ENCODE measurements at regions not wholly inside any gene's neighbourhood (a gene's known extent, or its start where the extent isn't known, plus 50 kb on each side); places are given as distances from the start of the nearest gene placed in this dataset.
A peak's percentile ranks its signal among the peaks of the same experiment; 100 is the strongest.

DNA sequence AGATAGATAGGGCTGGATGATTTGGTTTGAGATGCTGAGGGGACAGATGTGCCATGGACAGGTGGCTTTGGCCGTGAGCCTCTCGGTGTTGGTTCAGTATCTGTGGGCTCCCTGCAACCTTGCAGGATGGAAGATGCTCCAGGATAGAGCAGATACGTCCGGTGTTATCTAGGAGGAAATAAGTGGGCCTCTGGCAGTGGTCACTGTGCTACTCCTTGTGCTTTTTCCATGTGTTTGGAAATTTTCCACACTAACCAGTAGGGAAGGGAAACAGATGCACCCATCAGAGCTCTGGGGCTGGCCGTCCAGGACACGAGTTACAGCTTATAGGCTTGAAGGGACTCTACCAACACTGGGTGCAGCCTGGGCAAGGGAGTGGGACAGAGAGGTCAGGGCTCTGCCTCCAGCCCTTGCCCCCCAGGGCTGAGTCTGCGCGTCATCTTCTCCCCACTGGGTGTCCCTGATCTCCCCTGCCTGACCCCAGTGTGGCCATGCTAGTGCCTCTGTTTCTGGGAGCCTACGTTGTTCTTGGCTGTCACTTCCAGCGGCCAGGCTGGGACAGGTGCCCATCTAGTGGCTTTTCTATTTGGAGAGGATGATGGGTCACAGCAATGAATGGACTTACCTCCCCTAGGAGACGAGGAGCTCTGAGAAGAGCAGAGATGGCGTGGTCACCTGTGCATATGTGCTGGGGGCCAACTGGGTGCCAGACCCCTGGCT is 166.9 kb downstream of the SEC14L1 start:
- DNase-seq (ENCODE audit: low spot score) = no peak

DNA sequence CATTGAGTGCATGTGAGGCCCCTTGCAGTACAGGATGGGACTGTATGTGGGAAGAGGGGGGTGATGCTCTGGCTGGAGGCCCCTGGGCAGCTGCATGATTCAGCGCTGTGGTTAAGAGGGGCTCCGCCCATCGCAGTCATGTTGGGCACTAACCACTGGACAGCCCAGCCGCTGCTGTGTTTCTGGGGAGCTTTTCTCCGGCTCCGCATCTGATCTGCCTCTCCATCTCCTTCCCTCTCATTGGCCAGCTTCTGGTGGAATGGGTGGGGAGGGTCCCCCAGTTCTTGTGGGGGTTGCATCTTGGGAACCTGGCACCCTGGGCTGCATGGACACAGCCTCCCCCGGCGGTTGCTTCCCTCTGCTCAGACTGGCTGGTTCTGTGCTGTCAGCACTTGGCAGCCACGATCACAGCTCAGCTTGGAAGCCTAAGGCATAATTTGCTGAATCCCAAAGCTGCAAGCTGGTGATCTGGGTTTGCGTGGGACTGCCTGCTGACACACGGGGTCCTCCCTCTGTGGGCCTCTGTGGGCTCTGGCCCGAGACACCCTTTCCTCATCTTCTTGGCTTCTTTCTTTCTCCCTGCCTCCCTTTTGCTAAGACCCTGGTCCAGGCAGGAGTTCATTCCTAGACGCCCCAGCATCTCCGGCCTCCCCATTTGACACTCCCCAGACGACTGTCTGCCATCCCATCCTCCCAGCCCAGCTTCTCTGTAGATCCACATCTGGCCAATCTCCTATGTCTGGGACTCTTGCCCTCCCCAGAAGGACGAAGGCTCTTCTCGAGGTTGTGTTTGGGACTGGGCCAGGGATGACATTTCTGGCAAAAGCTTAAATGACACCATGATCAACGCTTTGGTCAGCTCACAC is 168.3 kb downstream of the SEC14L1 start:
- DNase-seq (ENCODE audit: low spot score) = peak; percentile 93

DNA sequence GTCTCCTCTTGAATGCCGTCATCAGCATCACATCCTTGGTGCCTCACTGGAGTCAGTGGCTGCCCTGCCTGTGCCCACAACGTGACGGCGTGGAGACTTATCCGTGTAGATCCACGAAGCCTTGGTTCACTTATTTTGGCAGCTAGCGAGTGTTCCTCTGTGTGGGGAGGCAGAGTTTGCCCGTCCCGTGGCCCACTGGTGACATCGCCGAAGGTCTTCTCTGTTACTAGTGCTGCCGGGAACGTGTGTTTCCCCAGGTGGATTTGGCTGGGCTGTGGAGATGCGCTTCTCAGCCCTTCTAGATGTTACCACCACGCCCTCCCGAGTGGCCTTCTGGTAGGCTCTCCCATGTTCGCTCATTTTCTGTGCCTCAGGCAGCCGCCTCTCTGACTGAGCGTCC is 169.6 kb downstream of the SEC14L1 start:
- no peak for DNase-seq (ENCODE audit: low spot score)

DNA sequence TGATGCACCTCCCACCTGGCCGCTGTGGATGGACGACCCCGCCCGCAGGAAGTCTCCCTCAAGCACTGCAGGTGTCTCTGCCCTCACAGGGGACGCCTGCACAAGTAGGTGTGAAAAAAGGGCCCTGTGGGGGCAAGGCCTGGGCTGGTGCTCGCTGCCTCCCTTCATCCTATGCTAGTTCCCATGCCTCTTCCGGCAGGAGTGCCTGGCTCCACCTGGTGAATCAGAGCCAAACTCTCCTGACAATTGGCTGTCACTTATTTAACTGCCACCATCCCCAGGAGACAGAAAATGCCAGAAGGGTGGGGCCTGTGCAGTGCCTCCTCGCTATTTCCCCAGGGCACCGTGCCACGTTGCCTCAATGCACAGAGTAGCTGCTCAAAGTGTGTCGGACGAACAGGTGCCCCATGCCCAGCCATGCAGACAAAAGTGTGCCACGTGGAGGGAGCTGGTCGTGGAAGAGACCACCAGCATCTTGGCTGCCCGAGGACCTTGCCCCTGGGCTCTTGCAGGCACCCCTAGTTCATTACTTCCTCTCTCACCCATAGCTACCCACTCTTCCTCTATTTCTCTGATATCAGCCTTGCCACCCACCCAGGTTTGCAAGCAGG is 170.7 kb downstream of the SEC14L1 start:
- DNase-seq (ENCODE audit: low spot score) = no peak

DNA sequence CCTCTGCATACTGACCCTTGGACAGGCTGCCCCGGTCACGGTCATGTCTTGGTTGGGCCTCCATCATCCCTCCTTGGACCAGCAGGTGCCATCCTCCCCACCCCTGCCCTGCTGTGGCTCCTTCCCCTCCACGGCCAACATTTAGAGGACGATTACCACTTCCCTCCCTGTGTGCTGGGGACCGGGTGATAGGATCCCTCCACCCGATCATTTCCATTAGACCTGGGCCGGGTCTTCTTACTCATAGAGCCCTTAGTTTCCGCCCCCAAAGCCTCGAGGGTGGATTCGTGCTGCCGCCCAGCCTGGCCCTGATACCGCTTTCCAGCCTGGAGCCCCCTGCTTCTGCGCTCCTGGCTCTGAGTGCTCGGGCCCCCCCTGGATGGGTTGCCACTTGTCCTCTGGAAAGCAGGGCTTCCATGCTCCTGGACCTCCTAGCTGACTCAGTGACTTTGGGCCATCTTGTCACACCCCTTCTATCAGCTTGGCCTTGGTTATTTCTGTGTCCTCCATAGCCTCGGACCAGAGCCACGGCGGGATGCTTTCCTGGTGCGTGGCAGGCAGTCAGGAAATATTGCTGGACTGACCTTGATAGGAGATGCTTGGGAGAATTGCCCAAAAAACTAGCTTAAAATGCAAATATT is 171.4 kb downstream of the SEC14L1 start:
- no peak for DNase-seq (ENCODE audit: low spot score)

DNA sequence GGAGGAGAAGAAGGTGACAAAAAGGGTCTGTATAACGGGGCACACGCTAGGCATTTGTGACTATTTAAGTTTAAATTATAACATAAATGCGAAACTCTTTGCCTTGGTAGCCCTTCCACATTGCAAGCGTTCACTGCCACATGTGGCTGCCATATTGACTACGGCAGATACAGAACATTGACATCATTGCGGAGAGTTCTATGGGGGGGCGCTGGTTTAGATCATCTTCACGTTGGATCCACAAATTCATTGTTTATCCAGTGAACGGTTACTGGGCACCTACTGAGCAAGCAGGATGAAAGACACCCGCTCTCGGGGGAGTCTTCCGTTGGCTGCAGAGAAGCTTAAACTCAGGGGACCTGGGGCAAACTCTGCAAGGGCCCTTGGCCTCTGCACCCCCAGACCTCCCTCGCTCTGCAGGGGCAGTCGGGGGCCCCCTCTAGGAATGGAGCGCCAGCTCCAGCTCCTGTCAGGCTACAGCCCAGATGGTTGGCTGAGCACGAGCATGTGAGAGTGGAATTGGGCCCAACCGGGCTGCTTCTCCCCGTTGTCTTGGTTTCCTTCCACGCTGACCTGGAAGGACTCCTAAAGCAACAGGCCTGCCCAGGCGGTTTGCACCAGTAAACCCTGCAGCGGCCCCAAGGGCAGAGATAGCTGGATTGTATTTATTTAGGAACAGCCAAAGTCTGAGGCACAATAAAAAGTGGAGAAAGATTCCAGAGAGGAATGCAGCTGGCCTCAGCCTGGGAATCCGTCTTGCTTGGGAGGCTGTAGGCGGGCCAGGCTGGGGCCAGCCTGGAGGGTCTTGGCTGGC is 172.2 kb downstream of the SEC14L1 start:
- DNase-seq (ENCODE audit: low spot score) = peak; percentile 83

DNA sequence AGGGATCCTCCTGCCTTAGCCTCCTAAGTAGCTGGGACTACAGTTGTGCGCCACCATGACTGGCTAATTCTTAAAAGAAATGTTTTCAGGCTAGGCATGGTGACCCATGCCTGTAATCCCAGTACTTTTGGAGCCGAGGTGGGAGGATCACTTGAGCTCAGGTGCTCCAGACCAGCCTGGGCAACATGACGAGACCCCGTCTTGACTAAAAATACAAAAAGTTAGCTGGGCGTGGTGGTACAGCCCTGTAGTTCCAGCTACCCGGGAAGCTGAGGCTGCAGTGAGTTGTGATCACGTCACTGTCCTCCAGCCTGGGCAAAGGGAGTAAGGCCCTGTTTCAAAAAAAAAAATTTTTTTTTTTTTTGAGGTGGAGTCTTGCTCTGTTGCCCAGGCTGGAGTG is 173.1 kb downstream of the SEC14L1 start:
- DNase-seq (ENCODE audit: low spot score) = no peak

DNA sequence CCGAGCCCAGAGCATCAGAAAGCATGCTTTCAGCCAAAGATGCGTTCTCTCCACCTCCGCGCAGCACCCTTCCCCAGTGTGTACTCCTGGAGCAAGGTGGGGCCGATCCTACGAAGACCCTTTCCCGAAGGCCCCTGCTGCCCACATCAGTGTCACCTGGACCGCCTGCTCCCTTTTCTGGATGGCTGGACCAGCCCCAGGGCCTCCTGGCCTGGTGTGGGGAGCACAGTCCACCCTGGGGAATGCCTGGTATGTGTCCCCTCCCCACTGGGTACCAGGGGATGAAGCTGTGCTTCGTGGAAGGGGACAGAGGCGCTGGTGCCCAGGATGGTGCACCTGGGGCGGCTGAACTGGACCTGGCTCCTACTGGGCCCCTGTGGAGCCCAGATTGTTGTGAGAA is 173.8 kb downstream of the SEC14L1 start:
- DNase-seq (ENCODE audit: low spot score) = no peak

DNA sequence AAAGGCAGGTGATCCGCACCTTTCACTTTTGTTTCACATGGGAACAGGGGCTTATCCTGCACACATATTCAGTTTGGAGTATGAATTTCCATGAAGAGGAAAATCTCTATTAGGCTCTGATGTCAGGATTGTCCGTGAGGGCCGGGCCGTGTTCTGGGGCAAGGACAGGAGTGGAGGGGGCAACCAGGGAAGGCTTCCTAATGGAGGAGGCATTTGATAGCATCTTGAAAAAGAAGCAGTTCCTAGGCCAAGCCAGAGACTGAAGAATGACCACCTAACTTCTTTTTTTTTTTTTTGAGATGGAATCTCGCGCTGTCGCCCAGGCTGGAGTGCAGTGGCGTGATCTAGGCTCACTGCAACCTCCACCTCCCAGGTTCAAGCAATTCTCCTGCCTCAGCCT is 174.2 kb downstream of the SEC14L1 start:
- DNase-seq (ENCODE audit: low spot score) = no peak

DNA sequence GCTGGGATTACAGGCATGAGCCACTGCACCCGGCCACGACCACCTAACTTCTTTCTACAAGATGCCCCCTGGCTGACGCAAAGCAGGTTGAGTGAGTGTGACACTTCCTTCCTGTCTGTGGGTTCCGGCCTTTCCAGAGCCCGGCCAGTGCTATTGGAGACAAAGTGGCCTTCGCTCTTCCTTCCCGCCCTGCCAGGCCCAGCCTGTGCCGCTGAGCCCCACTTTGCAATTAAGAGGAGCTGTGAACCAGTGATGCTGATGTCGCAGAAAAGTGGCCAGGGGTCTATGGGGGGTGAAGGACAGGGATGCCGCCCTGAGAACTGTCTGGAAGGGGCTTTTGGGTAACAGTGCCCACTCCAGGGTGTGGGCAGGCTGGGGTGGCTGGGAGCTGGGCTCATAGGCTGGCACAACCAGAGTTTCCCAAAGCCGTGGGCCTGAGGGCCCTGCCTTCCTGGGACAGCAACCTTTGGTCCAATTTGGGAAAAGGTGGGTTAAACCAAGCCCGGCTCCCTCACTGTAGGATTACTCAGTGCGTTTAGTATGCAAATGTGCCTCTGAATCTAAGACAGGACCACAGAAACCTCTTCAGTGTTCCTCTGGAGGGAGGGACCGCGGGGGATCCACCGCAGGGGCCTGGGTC is 174.9 kb downstream of the SEC14L1 start:
- DNase-seq (ENCODE audit: low spot score) = no peak

DNA sequence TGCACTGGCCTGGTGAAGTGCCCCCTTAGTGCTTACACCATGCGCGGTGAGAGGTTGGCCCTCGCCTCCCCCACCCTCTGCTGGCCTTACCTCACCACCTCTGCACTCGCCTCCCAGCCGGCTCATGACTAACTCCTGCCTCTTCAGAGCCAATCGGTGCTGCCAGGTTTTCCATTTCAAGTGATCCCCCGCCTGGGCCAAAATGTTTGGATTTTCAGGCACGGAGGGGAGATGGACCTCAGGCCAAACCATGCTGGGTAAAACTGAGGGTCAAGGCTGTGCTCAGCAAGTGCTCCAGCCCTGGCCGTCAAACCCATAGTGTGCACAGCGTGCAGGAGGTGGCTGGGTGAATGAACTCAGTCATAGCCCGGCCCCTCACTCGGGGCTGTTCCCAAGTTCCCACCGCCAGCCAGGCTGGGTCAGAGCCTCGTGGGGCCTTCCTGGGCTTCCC is 175.4 kb downstream of the SEC14L1 start:
- DNase-seq (ENCODE audit: low spot score) = peak; percentile 70

DNA sequence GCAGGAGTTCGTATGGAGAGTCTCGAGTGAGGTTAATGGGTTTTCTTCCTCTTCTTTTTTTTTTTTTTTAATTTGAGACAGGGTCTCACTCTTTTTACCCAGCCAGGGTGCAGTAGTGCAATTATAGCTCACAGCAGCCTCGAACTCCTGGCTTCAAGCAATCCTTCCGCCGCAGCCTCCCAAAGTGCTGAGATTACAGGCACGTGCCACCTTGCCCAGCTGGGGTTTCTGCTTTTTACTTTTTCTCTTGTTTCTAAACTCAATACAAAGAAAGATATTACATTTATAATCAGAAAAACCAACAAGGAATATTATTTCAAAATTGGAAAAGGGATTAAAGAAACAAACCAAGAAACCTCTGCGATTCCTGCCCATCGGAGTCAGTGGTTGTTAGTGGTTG is 175.9 kb downstream of the SEC14L1 start:
- DNase-seq (ENCODE audit: low spot score) = no peak

DNA sequence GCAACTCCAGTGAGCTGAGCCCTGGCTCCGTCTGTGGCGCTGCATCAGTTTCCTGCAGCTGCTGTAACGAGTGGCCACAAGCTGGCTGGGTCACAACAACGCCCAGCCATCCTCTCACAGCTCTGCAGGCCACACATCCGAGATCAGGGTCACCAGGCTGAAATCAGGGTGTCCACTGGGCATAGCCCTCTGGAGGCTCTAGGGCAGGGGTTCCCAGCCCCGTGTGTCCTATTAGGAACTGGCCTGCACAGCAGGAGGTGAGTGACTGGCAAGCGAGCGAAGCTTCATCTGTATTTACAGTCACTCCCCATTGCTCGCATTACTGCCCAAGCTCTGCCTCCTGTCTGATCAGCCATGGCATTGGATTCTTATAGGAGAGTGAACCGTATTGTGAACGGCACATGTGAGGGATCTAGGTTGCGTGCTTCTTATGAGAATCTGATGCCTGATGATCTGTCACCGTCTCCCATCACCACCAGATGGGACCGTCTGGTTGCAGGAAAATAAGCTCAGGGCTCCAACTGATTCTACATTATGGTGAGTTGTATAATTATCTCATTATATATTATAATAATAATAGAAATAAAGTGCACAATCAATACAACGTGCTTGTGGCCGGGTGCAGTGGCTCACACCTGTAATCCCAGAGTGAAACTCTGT is 176.5 kb downstream of the SEC14L1 start:
- DNase-seq (ENCODE audit: low spot score) = no peak

DNA sequence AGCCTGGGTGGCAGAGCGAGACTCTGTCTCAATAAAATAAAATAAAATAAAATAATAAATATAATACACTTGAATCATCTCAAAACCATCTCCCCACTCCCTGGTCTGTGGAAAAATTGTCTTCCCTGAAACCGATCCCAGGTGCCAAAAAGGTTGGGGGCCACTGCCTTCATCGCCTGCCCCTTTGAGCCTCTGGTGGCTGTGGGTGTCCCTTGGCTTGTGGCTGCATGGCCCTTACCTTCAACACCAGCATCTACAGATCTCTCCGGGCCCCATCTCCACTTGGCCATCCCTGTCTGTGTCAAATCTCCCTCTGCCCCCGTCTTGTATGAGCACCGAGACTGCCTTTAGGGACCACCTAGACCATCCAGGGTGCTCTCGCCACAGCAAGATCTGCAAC is 177.3 kb downstream of the SEC14L1 start:
- no peak for DNase-seq (ENCODE audit: low spot score)

DNA sequence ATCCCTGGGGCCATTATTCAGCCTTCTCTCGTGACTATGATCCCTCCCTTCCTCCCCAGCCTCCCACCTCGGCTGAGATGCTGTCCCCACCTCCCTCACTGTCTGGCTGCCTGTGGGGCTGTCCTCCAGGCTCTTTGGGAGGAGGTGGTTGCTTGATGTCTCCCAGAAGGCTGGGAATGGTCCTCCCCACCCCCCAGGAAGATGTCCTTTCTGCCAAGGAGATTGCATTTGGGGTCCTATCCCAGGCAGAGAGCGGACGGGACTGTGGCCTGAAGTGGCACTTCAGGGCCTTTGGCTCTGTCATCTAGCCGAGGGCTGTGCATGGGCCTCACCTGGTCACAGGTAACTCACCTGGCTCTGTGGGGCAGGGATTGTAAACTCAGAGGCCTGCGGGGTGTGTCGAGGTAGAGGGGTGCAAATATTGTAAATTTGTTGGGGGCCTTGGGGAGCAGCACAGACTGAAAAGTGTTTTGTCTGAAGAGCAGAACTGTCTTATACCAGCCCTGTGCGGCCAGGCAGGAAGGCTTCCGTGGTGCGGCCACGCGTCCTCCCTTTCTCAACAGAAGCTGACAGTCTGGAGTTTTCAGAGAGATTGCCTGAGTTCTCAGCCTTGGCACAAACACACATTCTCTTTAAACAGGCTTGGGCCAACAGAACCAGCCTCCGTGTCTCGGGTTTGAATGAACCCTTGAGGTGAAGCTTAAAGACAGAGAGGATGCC is 177.9 kb downstream of the SEC14L1 start:
- DNase-seq (ENCODE audit: low spot score) = peak; percentile 34

DNA sequence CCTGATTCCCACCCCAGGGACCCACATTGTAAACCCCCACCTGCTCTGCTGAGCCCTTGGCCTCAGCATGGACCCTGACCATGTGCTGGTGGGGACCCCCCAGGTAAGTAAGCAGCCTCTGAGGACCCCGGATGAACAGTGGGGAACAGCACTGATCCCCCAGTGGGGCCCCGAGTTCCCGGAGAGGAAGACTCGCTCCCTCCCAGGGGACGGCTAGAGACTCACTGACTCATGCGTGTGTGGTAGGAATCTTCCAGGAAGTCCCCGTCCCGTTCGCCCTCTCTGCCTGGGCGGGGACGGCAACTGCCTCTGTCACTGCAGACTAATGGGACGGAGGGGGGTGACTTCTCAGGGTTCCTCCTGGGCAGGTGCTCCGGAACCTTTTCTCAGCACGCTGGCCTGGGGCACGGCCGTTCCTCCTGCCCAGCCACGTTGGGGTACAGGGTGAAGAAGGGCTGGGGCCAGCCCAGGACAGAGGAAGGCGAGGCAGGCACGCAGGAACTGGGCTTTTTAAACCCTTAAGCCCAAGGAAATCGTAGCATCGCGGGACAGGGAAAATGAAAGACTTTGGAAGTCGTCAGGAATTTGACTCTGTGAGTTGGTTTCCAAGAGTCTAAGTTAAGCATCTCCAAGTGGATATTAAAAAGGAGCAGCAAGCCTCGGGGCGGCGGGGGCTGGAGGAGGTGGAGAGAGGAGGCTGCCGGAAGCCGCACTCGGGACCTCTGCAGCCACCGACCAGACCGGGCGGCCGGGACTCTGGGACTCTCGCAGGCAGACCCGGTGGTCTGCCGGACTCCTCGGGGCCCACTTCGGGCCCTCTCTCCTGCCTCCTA is 178.7 kb downstream of the SEC14L1 start:
- DNase-seq (ENCODE audit: low spot score) = peak; percentile 85

DNA sequence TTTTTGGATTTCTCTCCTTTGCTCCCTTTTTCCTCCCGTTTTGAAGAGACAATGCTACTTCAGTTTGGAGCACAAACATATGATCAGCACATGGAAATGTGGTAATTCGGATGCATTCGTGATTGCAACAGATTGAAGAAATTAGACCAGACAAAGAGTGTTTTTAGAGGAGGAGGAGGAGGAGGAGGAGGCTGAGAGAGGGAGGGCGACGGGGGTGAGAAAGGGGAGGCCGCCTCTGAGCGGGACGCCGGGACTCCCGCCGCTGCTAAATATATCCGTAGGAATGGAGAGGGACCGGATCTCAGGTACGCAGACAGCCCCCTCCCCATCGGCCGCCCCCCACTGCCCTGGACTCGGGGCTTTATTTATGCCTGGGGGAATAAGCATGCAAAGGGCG is 179.3 kb downstream of the SEC14L1 start:
- DNase-seq (ENCODE audit: low spot score) = peak; percentile 43

DNA sequence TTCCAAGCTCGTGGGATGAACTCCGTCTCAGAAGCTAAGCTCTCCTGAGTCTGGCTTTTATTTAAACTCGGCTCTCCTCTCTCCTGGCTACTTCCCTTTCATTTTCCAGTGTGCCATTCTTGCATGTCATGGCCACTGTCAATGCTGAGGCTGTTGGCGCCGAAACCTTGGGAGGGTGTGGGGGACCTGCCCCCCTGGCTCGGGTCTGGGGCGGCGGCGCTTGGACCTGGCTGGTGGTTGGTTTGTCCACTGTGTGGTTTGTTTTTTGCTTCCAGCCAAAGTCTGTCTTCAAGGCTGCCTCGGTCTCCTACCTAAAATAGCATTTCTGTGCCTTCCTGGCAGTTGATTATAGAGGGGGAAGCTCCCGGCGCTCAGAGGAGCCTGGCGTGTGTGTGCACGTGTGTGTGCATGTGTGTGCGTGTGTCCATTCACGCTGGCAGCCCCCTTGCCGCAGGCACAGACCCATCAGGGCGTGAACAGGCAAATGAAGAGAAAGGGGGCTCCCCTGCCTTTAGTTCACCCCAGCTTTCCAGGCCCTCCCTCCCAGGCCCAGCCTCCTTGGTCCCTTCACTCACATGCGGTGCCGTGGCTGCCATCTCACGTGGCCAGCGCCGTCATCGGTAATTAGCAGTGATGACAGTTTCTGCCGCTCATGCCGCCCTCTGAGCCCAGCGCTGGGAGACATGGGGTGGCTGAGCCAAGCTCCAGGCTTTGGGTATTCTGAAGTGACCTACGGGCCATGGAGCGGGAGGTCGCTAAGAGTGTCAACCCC is 179.9 kb downstream of the SEC14L1 start:
- peak; percentile 52 for DNase-seq (ENCODE audit: low spot score)

Data from AG20443 (cell line).